HFF-Myc (cell line): ENCODE measurements at regions not wholly inside any gene's neighbourhood (a gene's known extent, or its start where the extent isn't known, plus 50 kb on each side); places are given as distances from the start of the nearest gene placed in this dataset.
"Not testable (repeated sequence)": the region's sequence is repeated elsewhere in the genome, so short reads cannot be mapped to it uniquely, and the experiment has no call there.

Experiments
- DNase-seq: peaks from one replicate; pipeline ENCODE4 v3.0.0-alpha.2; 2011; ENCODE audit warnings: low read depth; ENCODE audit errors: extremely low read depth
- H3K4me3 ChIP-seq: replicated peaks from 2 replicates; pipeline ENCODE4 v1.5.1; 2011; ENCODE audit warnings: low read depth, mild to moderate bottlenecking, control low read depth, low read length
- CTCF ChIP-seq: IDR thresholded peaks from 2 replicates; pipeline ENCODE4 v1.5.1; 2012; ENCODE audit warnings: mild to moderate bottlenecking, low read depth, low read length, control low read depth; ENCODE audit errors: missing control alignments

- TF ChIP-seq CTCF = no peak
Observed at GRCh38 chr2:176895158-176895557, 317.4 kb upstream of the HNRNPA3 start.

GRCh38 chr2:176902454-176902853 is 310.1 kb upstream of the HNRNPA3 start:
- no peak overlapping the region for H3K4me3 ChIP-seq
- no peak for DNase-seq
- TF ChIP-seq CTCF = no peak

More at GRCh38 chr2:176895158-176895557, 317.4 kb upstream of the HNRNPA3 start:
- H3K4me3 ChIP-seq = no peak overlapping the region
- DNase-seq = no peak

GRCh38 chr2:176904053-176904452 is 308.5 kb upstream of the HNRNPA3 start:
- H3K4me3 ChIP-seq, DNase-seq: not testable (repeated sequence)

DNA sequence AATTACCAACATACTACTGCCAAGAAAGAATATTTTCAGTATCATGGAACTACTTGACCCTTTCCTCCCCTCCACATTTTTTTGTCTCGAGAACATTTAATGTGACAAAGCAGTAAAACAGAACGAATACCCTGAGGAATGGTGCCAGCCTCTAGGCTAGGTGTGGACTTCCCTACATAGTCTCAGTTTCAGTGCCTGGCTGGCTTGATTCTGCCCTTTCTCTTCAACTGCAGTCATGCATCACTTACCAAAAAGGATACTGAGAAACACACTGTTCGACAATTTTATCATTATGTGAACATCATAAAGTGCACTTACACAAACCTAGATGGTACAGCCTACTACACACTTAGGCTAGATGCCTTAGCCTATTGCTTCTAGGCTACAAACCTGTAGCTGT is 305.3 kb upstream of the HNRNPA3 start:
- no peak for DNase-seq
- no peak overlapping the region for H3K4me3 ChIP-seq
- TF ChIP-seq CTCF = no peak

DNA sequence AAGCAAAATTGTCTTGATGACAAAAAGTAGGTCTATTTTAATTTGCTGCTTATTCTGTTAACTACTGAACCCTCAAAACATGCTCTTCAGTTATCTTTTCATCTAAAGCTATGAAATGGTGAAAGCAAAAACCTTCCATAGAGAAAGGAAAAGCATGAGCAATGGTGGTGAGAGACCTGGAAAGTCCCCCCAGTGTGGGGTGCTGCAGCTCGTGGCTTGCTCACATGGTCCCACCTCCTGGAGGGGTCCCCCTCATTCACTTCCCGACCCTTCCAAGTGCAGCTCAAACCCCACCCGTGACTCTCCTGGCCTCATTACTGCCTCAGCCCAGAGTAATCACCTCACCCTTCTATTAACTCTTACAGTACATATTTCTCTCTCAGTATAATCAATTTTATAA is 301.8 kb upstream of the HNRNPA3 start:
- no peak for DNase-seq
- TF ChIP-seq CTCF = no peak
- H3K4me3 ChIP-seq = no peak overlapping the region

DNA sequence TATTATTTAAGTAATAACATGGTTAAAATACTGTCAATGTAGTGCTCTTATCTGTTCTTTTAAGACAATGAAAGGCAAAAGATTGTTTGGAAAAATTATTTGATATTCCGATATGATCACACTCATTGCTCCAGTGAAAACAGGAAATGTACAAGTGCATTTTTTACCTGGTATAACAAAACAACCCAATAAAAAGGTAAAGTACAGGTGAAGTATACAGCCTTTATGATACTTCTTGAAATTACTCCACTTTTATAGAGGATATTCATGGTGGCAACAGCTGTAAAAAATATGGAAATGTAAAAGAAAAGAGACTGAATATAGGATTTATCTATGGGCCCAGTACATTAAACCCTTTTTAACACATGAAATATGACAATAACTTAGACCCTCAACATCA is 298.6 kb upstream of the HNRNPA3 start:
- H3K4me3 ChIP-seq = no peak overlapping the region
- DNase-seq = no peak
- TF ChIP-seq CTCF = no peak

DNA sequence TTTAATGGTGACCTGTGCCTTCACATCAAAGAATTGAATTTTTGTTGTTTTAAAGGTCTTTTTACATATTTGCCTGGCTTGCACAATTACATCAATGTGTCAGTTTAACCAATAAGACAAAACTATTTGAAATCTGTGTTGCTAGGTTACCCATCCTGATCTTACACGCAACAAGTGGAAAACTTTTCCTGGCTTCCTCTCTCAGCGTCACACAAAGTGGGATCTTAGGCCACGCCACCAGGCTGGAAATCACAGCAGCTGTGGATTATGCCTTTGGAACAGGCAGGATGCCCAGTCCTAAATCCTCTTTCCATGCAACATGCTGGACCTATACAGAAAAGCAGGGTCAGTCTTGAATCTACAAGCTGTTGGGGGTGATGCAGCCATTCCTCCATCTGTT is 298.2 kb upstream of the HNRNPA3 start:
- DNase-seq = no peak
- no peak overlapping the region for H3K4me3 ChIP-seq
- no peak for TF ChIP-seq CTCF

GRCh38 chr2:176922545-176922944 is 290.0 kb upstream of the HNRNPA3 start:
- not testable (repeated sequence) for DNase-seq, H3K4me3 ChIP-seq
